Stimulated activated CD4-positive, alpha-beta T cell treated with anti-CD3 and anti-CD28 coated beads, Interleukin-4, amount 100 ng/mL, for 48 hours (primary cell): ENCODE measurements at regions not wholly inside any gene's neighbourhood (a gene's known extent, or its start where the extent isn't known, plus 50 kb on each side); places are given as distances from the start of the nearest gene placed in this dataset.
"Not testable (repeated sequence)": the region's sequence is repeated elsewhere in the genome, so short reads cannot be mapped to it uniquely, and the experiment has no call there.

Experiments
- DNase-seq, 2 donors: peaks; one replicate each; pipeline ENCODE4 v3.0.0-alpha.2; 2020; ENCODE audit warnings: low read depth in 2 of 2

- DNase-seq = not testable (repeated sequence)
Measured at GRCh38 chr2:111532682-111533556, 351.1 kb downstream of the ANAPC1 start.

GRCh38 chr2:111533557-111534247 lies 350.3 kb downstream of the ANAPC1 start:
- DNase-seq = not testable (repeated sequence)

GRCh38 chr2:111534910-111535352 lies 349.1 kb downstream of the ANAPC1 start:
- DNase-seq = no peak

GRCh38 chr2:111535404-111535803 lies 348.6 kb downstream of the ANAPC1 start:
- no peak for DNase-seq

- no peak for DNase-seq
Measured at GRCh38 chr2:111537078-111537655, 346.8 kb downstream of the ANAPC1 start.

GRCh38 chr2:111539991-111540390 lies 344.0 kb downstream of the ANAPC1 start:
- not testable (repeated sequence) for DNase-seq

GRCh38 chr2:111542120-111542774 lies 341.7 kb downstream of the ANAPC1 start:
- not testable (repeated sequence) for DNase-seq

GRCh38 chr2:111544006-111544405 lies 340.0 kb downstream of the ANAPC1 start:
- DNase-seq = not testable (repeated sequence)

GRCh38 chr2:111545723-111546431 lies 338.1 kb downstream of the ANAPC1 start:
- not testable (repeated sequence) for DNase-seq

GRCh38 chr2:111546578-111546977 lies 337.4 kb downstream of the ANAPC1 start:
- not testable (repeated sequence) for DNase-seq

GRCh38 chr2:111549174-111549573 lies 334.8 kb downstream of the ANAPC1 start:
- DNase-seq = not testable (repeated sequence)

- DNase-seq = not testable (repeated sequence)
Measured at GRCh38 chr2:111551428-111551827, 332.6 kb downstream of the ANAPC1 start.

GRCh38 chr2:111552625-111553024 lies 331.4 kb downstream of the ANAPC1 start:
- DNase-seq = not testable (repeated sequence)

GRCh38 chr2:111559301-111559700 lies 324.7 kb downstream of the ANAPC1 start:
- DNase-seq = not testable (repeated sequence)

GRCh38 chr2:111559814-111560213 lies 324.2 kb downstream of the ANAPC1 start:
- DNase-seq = not testable (repeated sequence)

GRCh38 chr2:111566068-111566467 lies 317.9 kb downstream of the ANAPC1 start:
- not testable (repeated sequence) for DNase-seq

- DNase-seq = not testable (repeated sequence)
Measured at GRCh38 chr2:111567233-111567632, 316.8 kb downstream of the ANAPC1 start.

GRCh38 chr2:111569356-111570199 lies 314.4 kb downstream of the ANAPC1 start:
- DNase-seq = not testable (repeated sequence)

GRCh38 chr2:111570300-111571114 lies 313.5 kb downstream of the ANAPC1 start:
- peak in 1 of 2 donors; percentile 8 for DNase-seq
